22Rv1 (cell line): ENCODE measurements at regions not wholly inside any gene's neighbourhood (a gene's known extent, or its start where the extent isn't known, plus 50 kb on each side); places are given as distances from the start of the nearest gene placed in this dataset.

Experiments used
- H3K27ac ChIP-seq: fragments of 450-650 bp; 2 replicates; pipeline ENCODE4 v1.5.1; 2017
- ZFX ChIP-seq: fragments of 450-650 bp; IDR thresholded peaks from 2 replicates; pipeline ENCODE4 v1.6.1; 2017; ENCODE audit warnings: antibody characterized with exemption, borderline replicate concordance
- TF ChIP-seq, protein P1 (sequence below): fragments of 450-650 bp; IDR thresholded peaks from 2 replicates; pipeline ENCODE4 v1.5.1; 2017; ENCODE audit warnings: mild to moderate bottlenecking

DNA sequence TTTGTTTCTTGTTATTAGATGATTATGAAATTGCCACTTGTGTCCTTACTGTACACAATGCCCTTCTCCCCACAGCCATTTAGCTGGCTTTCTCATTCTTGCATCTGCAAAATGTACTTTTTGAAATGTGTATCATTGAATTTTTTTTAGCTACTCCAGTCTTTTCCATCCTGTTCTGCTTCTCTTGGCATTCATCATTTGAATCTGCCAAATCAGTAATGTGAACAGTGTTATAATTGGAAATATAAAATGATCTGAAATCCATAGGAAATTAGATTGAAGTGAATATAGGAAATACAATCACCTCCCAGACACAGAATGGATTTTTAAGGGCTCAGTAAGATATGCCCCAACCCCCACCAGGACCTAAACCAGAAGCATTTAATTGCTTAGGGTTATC, 253.4 kb downstream of the C12orf50 start:
- H3K27ac ChIP-seq = no peak overlapping the region
- TF ChIP-seq, protein P1, sequence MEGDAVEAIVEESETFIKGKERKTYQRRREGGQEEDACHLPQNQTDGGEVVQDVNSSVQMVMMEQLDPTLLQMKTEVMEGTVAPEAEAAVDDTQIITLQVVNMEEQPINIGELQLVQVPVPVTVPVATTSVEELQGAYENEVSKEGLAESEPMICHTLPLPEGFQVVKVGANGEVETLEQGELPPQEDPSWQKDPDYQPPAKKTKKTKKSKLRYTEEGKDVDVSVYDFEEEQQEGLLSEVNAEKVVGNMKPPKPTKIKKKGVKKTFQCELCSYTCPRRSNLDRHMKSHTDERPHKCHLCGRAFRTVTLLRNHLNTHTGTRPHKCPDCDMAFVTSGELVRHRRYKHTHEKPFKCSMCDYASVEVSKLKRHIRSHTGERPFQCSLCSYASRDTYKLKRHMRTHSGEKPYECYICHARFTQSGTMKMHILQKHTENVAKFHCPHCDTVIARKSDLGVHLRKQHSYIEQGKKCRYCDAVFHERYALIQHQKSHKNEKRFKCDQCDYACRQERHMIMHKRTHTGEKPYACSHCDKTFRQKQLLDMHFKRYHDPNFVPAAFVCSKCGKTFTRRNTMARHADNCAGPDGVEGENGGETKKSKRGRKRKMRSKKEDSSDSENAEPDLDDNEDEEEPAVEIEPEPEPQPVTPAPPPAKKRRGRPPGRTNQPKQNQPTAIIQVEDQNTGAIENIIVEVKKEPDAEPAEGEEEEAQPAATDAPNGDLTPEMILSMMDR = no peak
- no peak for TF ChIP-seq ZFX

DNA sequence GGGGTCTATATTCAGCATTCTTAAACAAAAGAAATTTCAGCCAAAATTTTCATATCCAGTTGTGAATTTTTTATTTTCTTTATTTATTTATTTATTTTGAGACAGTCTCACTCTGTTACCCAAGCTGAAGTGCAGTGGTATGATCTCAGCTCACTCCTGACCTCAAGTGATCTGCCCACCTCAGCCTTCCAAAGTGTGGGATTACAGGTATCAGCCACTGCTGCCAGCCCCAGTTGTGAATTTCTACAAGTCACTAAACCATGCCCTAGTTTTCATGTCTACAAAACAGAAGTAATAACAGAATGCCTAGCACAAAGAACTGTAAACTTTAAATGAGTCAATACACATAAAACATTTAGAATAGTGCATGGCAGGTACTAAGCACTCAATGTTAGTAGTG, 254.2 kb downstream of the C12orf50 start:
- TF ChIP-seq ZFX = no peak
- TF ChIP-seq, protein P1 = no peak
- H3K27ac ChIP-seq = no peak overlapping the region

DNA sequence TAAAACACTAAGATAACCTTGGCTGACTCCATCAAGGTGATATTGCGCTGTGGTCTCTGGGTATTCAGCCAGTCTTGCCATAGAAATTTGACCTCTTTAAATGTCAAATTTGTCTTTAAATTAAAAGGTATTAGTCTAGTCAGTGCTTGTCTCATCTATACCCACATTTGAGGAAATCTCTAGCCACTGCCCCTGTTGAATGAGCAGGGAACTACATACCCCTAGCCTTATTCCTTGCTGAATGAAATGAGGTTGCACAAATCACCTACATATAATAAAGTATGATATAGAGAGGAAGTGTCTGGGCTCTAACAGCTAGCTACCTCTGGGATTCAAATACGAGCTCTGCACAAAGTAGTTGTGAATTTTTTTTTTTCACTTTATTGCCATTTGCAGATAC, 256.8 kb downstream of the C12orf50 start:
- no peak overlapping the region for H3K27ac ChIP-seq
- TF ChIP-seq ZFX = no peak
- TF ChIP-seq, protein P1 = no peak

DNA sequence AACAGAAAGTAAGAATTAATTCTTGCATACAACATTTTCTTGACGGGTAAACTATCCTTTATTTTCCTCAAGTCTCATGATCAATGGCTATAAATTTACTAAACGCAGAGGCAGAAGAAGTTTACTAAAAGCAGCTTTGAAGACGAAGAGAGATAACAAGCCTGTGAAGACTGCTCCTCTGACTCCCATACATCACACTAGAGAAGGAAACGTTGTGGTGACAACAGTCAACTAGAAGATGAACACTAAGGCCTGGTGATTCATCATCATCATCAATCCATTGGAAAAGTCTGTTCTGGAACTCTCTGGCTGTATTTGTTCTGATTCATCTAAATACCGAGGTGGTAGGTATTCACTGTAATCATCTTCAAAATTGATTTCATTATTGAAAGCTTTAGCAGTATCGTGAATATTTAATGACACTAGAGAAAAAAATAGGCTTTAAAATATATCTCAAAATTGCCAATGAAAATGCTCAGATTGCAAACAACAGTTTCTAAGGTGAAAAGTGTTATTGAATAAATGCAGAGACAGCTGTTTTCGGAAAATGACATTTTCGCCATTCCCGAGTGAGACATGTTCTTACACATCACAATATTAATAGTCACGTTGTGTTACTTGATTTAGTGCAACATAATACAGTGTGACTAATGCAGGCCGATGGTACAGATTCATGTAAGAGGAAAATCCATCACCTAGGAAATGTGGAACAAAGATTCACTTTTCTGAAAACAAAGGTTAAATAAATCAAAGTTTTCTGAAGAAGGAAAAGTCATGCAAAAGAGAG, 260.5 kb downstream of the C12orf50 start:
- TF ChIP-seq, protein P1 = no peak
- TF ChIP-seq ZFX = no peak
- H3K27ac ChIP-seq = no peak overlapping the region

DNA sequence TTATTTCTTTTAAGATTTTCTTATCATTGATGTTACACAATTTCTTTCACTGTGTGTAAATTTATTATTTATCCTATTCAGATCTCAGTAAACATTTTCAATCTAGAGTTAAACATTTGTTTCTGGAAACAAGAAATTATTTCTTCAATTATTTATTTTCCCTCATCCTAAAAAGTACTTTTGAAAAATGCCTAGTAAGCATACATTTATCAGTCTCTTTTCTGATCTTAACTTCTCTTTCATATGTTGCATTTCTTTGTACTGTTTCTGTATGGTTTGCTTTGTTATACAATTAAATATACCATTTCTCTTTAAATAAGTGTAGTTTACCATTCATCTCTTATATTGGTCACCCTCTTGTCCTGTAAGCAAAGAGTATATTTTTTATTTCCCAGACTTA, 263.2 kb downstream of the C12orf50 start:
- H3K27ac ChIP-seq = no peak overlapping the region
- no peak for TF ChIP-seq ZFX
- TF ChIP-seq, protein P1 = no peak

DNA sequence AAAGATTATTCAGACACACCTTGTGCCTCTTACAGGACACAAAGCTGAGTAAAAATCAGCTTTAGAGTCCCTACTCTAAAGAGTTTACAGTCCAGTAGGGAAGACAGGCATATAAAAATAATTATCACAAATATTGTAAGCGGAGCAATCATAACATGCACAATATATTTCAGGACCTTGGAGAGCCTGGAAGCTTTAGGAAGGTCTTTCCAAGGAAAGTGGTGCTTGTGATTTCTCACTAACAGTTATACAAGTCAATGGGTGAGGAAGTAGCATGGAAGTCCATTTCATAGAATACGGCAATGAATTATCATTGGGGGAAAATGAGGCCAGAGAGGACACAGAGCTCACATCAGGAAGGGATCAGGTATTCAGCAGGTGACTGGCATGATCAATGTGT, 268.3 kb downstream of the C12orf50 start:
- H3K27ac ChIP-seq = no peak overlapping the region
- TF ChIP-seq, protein P1 = no peak
- no peak for TF ChIP-seq ZFX

DNA sequence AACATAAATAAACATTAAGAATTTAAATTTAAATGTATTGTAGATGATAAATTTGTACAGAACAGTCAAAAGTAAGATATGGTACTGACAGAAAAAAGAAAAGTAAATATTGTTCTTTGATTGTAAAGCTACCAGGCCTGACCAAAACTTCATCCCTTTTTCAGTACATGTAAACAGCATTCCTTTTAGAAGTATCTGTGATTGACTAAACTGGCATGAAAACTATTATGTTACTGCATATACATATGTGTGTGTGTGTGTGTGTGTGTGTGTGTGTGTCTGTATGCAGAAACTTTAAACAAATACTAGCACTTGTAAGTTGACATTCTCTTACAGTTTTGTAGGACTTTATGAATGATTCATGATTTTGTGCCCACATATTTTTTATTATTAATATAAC, 270.9 kb downstream of the C12orf50 start:
- no peak for TF ChIP-seq ZFX
- TF ChIP-seq, protein P1 = no peak
- no peak overlapping the region for H3K27ac ChIP-seq
